ENCODE measurements at regions not wholly inside any gene's neighbourhood (a gene's known extent, or its start where the extent isn't known, plus 50 kb on each side); places are given as distances from the start of the nearest gene placed in this dataset.
A peak's percentile ranks its signal among the peaks of the same experiment; 100 is the strongest.

GRCh38 chr13:97809576-97809975, 143.9 kb upstream of the IPO5 start:
- Histone ChIP-seq H3K79me2 (ENCODE audit: control insufficient read depth, insufficient read depth, low read length) (no peaks in the 10 kb centered on the region), H3K4me3 (no peak overlapping the region), H3K9ac (ENCODE audit: control insufficient read depth, insufficient read depth, low read length) (no peak overlapping the region), H3K4me1 (ENCODE audit: control insufficient read depth, insufficient read depth, low read length) (no peaks in the 10 kb centered on the region), H2AFZ (ENCODE audit: control insufficient read depth, low read depth, low read length) (no peak overlapping the region), H3K9me3 (replicated peaks; ENCODE audit: control insufficient read depth, insufficient read depth, low read length) (no peaks in the 10 kb centered on the region), H3K27me3 (replicated peaks in 1 of 2; ENCODE audit: control insufficient read depth in 2 of 2, insufficient read depth in 2 of 2, low read length in 1 of 2) (no peaks in the 10 kb centered on the region), H3K4me2 (ENCODE audit: control insufficient read depth, insufficient read depth) (no peak overlapping the region), H3K36me3 (ENCODE audit: control insufficient read depth in 2 of 2, insufficient read depth in 2 of 2, low read length in 1 of 2) (no peaks in the 10 kb centered on the region), H3K27ac (ENCODE audit: control insufficient read depth, insufficient read depth) (no peak overlapping the region), H4K20me1 (ENCODE audit: control insufficient read depth, insufficient read depth) (no peaks in the 10 kb centered on the region)
- SMC1A ChIA-PET (ENCODE audit: uncharacterized antibody, unreplicated experiment) = no interaction called here
- TF ChIP-seq HCFC1 (IDR thresholded peaks at IDR 0.05; ENCODE audit: low read length) = no peak
- TF ChIP-seq SIN3A (IDR thresholded peaks at IDR 0.05; ENCODE audit: low read depth, low read length) = no peak
- DNase-seq (ENCODE audit: low read depth, low spot score) (no peak), FAIRE-seq (no peak), ATAC-seq (no peak)
- POLR2A ChIA-PET = no interaction called here
- intact Hi-C loops (cut with micrococcal nuclease; ENCODE audit: unreplicated experiment) = loop anchor here (10.0 kb wide), 2 partner anchors 705 to 795 kb away; no protein-coding TSS in a partner anchor
- 0% methylated on average over 2 of the region's 2 CpGs for WGBS (ENCODE audit: insufficient coverage, insufficient replicate concordance, low lambda C conversion rate, missing lambda C conversion rate)
- CTCF ChIA-PET = no interaction called here
- in situ Hi-C loops (cut with MboI) = no loop called here
- RAD21 ChIA-PET (ENCODE audit: unreplicated experiment) = no interaction called here
- no TSS peak for BruUV-seq (replicated peaks)

DNA sequence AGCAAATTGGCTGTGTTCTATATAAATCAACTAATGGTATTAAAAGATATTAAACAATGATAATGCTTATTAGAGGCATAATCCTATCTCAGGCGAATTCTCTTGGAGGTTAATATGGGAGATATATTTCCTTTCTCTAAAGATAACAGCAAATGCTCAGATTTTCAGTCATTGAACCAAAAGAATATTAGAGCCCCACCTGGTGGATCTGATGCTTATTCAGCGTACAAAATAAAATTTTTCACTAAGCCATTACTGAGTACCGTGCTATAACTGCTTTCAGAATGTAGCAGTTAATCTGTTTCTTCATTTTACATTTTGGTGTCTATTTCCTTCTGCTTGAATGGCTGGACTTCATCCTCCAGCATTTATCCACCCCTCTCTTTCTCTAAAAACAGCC, 143.3 kb upstream of the IPO5 start:
- Histone ChIP-seq H3K4me3 (no peak overlapping the region), H4K20me1 (ENCODE audit: control insufficient read depth, insufficient read depth) (no peaks in the 10 kb centered on the region), H3K36me3 (ENCODE audit: control insufficient read depth in 2 of 2, insufficient read depth in 2 of 2, low read length in 1 of 2) (no peaks in the 10 kb centered on the region), H2AFZ (ENCODE audit: control insufficient read depth, low read depth, low read length) (no peak overlapping the region), H3K27ac (ENCODE audit: control insufficient read depth, insufficient read depth) (no peak overlapping the region), H3K27me3 (replicated peaks in 1 of 2; ENCODE audit: control insufficient read depth in 2 of 2, insufficient read depth in 2 of 2, low read length in 1 of 2) (no peaks in the 10 kb centered on the region), H3K9ac (ENCODE audit: control insufficient read depth, insufficient read depth, low read length) (no peak overlapping the region), H3K79me2 (ENCODE audit: control insufficient read depth, insufficient read depth, low read length) (no peaks in the 10 kb centered on the region), H3K9me3 (replicated peaks; ENCODE audit: control insufficient read depth, insufficient read depth, low read length) (no peaks in the 10 kb centered on the region), H3K4me1 (ENCODE audit: control insufficient read depth, insufficient read depth, low read length) (no peaks in the 10 kb centered on the region), H3K4me2 (ENCODE audit: control insufficient read depth, insufficient read depth) (no peak overlapping the region)
- 0% methylated on average over 3 of the region's 3 CpGs for WGBS (ENCODE audit: insufficient coverage, insufficient replicate concordance, low lambda C conversion rate, missing lambda C conversion rate)
- in situ Hi-C loops (cut with MboI) = no loop called here
- ATAC-seq = no peak
- ChIA-PET RAD21 (ENCODE audit: unreplicated experiment) (no interaction called here), CTCF (no interaction called here), SMC1A (ENCODE audit: uncharacterized antibody, unreplicated experiment) (no interaction called here), POLR2A (no interaction called here)
- BruUV-seq (replicated peaks) = no TSS peak
- no peak for DNase-seq (ENCODE audit: low read depth, low spot score)
- intact Hi-C loops (cut with micrococcal nuclease; ENCODE audit: unreplicated experiment) = no loop called here
- no peak for FAIRE-seq
- TF ChIP-seq ESRRA (IDR thresholded peaks at IDR 0.05; ENCODE audit: low read length) (no peak), ZNF207 (IDR thresholded peaks at IDR 0.05; ENCODE audit: borderline replicate concordance) (no peak), ZBTB11 (CRISPR knock-in tag; IDR thresholded peaks at IDR 0.05) (no peak), RAD21 (IDR thresholded peaks at IDR 0.05; ENCODE audit: insufficient read depth, low read depth, low read length) (peak; percentile 17; the same call in 1 of the 2 replicates), NR2C2 (IDR thresholded peaks at IDR 0.05; ENCODE audit: borderline replicate concordance, control insufficient read depth, insufficient read length, low read depth) (no peak), YY1 (IDR thresholded peaks at IDR 0.05; ENCODE audit: low read depth, low read length) (no peak), CTCF (IDR thresholded peaks at IDR 0.05 in 2 of 3, conservative IDR thresholded peaks at IDR 0.05 in 1 of 3; ENCODE audit: control insufficient read depth in 2 of 3, extremely low read depth in 1 of 3, insufficient read depth in 1 of 3, low read depth in 3 of 3, low read length in 3 of 3) (peak in 1 of 3 experiments; percentile 17; a peak in 2 of 6 replicates), WRNIP1 (IDR thresholded peaks at IDR 0.05; ENCODE audit: borderline replicate concordance, low read depth, low read length) (no peak), BHLHE40 (IDR thresholded peaks at IDR 0.05; ENCODE audit: borderline replicate concordance in 1 of 2, low read depth in 2 of 2, low read length in 1 of 2) (no peak)
- TF ChIP-seq, protein P1, sequence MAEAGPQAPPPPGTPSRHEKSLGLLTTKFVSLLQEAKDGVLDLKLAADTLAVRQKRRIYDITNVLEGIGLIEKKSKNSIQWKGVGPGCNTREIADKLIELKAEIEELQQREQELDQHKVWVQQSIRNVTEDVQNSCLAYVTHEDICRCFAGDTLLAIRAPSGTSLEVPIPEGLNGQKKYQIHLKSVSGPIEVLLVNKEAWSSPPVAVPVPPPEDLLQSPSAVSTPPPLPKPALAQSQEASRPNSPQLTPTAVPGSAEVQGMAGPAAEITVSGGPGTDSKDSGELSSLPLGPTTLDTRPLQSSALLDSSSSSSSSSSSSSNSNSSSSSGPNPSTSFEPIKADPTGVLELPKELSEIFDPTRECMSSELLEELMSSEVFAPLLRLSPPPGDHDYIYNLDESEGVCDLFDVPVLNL (IDR thresholded peaks at IDR 0.05; ENCODE audit: low read depth, low read length) = no peak

All from GM12878 (cell line).